Caco-2 (cell line): ENCODE measurements at regions not wholly inside any gene's neighbourhood (a gene's known extent, or its start where the extent isn't known, plus 50 kb on each side); places are given as distances from the start of the nearest gene placed in this dataset.

ENCODE experiments used
- BruUV-seq: library from RNA; stranded (reverse); fragments of 400-500 nt; replicated peaks from 2 replicates; lab custom pipeline; 2021; lab: Mats Ljungman, UMichigan
- CTCF ChIA-PET: fragments of 300-600 bp; sonication (Branson Sonifier 250); formaldehyde crosslinking; loops from one replicate; lab custom pipeline; 2022; ENCODE audit warnings: antibody characterized with exemption; lab: Charles Lee
- POLR2A ChIA-PET: fragments of 300-600 bp; sonication (Branson Sonifier 250); formaldehyde crosslinking; loops from one replicate; lab custom pipeline; 2022; ENCODE audit warnings: antibody characterized with exemption; lab: Charles Lee
- DNase-seq, 2 experiments: peaks; one replicate each; pipeline versions ENCODE4 v3.0.0 to v3.0.0-alpha.2; 2020 to 2022
- H3K27me3 ChIP-seq: replicated peaks from 2 replicates; pipeline ENCODE4 v1.6.0; 2011; ENCODE audit warnings: low read length; ENCODE audit not compliant: control insufficient read depth, insufficient read depth
- H3K36me3 ChIP-seq: 2 replicates; pipeline ENCODE4 v1.5.1; 2011; ENCODE audit warnings: low read length; ENCODE audit not compliant: control insufficient read depth, insufficient read depth
- H3K4me1 ChIP-seq: fragments of 250-450 bp; sonication (Bioruptor Pico); 2 replicates; pipeline ENCODE4 v1.5.1; 2020; ENCODE audit warnings: mild to moderate bottlenecking
- H3K4me3 ChIP-seq: 2 replicates; pipeline ENCODE4 v1.5.1; 2011; ENCODE audit warnings: low read depth, mild to moderate bottlenecking, control low read depth, low read length
- H3K9me3 ChIP-seq: fragments of 250-450 bp; sonication (Bioruptor Pico); 2 replicates; pipeline ENCODE4 v1.5.1; 2020; ENCODE audit warnings: mild to moderate bottlenecking, moderate library complexity
- H3K27ac Mint-ChIP-seq: one replicate; pipeline ENCODE4 v1.8.0; 2022; ENCODE audit warnings: mixed read lengths; ENCODE audit not compliant: unreplicated experiment
- H3K27me3 Mint-ChIP-seq: one replicate; pipeline ENCODE4 v1.8.0; 2022; ENCODE audit warnings: mixed read lengths; ENCODE audit not compliant: insufficient read depth, unreplicated experiment
- H3K36me3 Mint-ChIP-seq: one replicate; pipeline ENCODE4 v1.8.0; 2022; ENCODE audit warnings: mild to moderate bottlenecking, mixed read lengths; ENCODE audit not compliant: insufficient read depth, unreplicated experiment
- H3K4me1 Mint-ChIP-seq: one replicate; pipeline ENCODE4 v1.8.0; 2022; ENCODE audit warnings: low read depth, mixed read lengths; ENCODE audit not compliant: unreplicated experiment
- H3K4me3 Mint-ChIP-seq: one replicate; pipeline ENCODE4 v1.8.0; 2022; ENCODE audit warnings: mild to moderate bottlenecking, moderate library complexity, mixed read lengths; ENCODE audit not compliant: unreplicated experiment
- H3K9me3 Mint-ChIP-seq: one replicate; pipeline ENCODE4 v1.8.0; 2022; ENCODE audit warnings: mixed read lengths; ENCODE audit not compliant: unreplicated experiment
- CTCF ChIP-seq, 2 experiments: fragments of 200-600 bp in 1 of 2; IDR thresholded peaks; 1 replicate in 1 of 2; 2 replicates in 1 of 2; pipeline versions ENCODE4 v1.5.1 to v1.8.0; 2011 to 2022; ENCODE audit warnings: antibody characterized with exemption in 1 of 2, control low read depth in 1 of 2, inconsistent platforms in 1 of 2, low read depth in 1 of 2, low read length in 1 of 2, mild to moderate bottlenecking in 1 of 2, moderate library complexity in 1 of 2; ENCODE audit not compliant: insufficient read depth in 1 of 2, severe bottlenecking in 1 of 2, unreplicated experiment in 1 of 2
- intact Hi-C: fragments of 100-400 bp; cut with micrococcal nuclease; formaldehyde crosslinking; loops from one replicate; pipeline ENCODE4 v1.10.0; 2022; ENCODE audit not compliant: unreplicated experiment

- no peaks in the 10 kb centered on the region for H3K4me1 ChIP-seq
- no peak for DNase-seq
- intact Hi-C loops, result no loop called here
- POLR2A ChIA-PET, result no interaction called here
- BruUV-seq, result no TSS peak
- no peak for TF ChIP-seq CTCF (IDR thresholded peaks at IDR 0.05; ENCODE audit: insufficient read depth in 1 of 2, low read depth in 1 of 2, low read length in 1 of 2, severe bottlenecking in 1 of 2, unreplicated experiment in 1 of 2)
- Mint-ChIP-seq H3K36me3 (no peaks in the 10 kb centered on the region), H3K27ac (no peak overlapping the region), H3K27me3 (no peaks in the 10 kb centered on the region), H3K4me3 (no peak overlapping the region), H3K9me3 (no peaks in the 10 kb centered on the region), H3K4me1 (no peaks in the 10 kb centered on the region)
- H3K9me3 ChIP-seq, result no peaks in the 10 kb centered on the region
- CTCF ChIA-PET, result no interaction called here
- H3K4me3 ChIP-seq, result no peak overlapping the region
- H3K27me3 ChIP-seq, result no peaks in the 10 kb centered on the region
- no peaks in the 10 kb centered on the region; the same call in 1 of the 2 replicates for H3K36me3 ChIP-seq
These were observed 182.7 kb upstream of the SCN7A start for GRCh38 chr2:166676716-166677115.

GRCh38 chr2:166675553-166675952 lies 181.5 kb upstream of the SCN7A start:
- CTCF ChIA-PET, result no interaction called here
- Histone ChIP-seq H3K9me3 (no peaks in the 10 kb centered on the region), H3K36me3 (no peaks in the 10 kb centered on the region; the same call in 1 of the 2 replicates), H3K4me1 (no peaks in the 10 kb centered on the region), H3K4me3 (no peak overlapping the region), H3K27me3 (no peaks in the 10 kb centered on the region)
- no peaks in the 10 kb centered on the region for H3K9me3 Mint-ChIP-seq
- POLR2A ChIA-PET, result no interaction called here
- no peak for DNase-seq
- no peaks in the 10 kb centered on the region for H3K27me3 Mint-ChIP-seq
- no peak overlapping the region for H3K4me3 Mint-ChIP-seq
- no TSS peak for BruUV-seq
- H3K27ac Mint-ChIP-seq, result no peak overlapping the region
- no peaks in the 10 kb centered on the region for H3K36me3 Mint-ChIP-seq
- TF ChIP-seq CTCF (IDR thresholded peaks at IDR 0.05; ENCODE audit: insufficient read depth in 1 of 2, low read depth in 1 of 2, low read length in 1 of 2, severe bottlenecking in 1 of 2, unreplicated experiment in 1 of 2), result no peak
- H3K4me1 Mint-ChIP-seq, result no peaks in the 10 kb centered on the region
- intact Hi-C loops, result no loop called here

GRCh38 chr2:166673986-166674385 lies 179.9 kb upstream of the SCN7A start:
- H3K36me3 Mint-ChIP-seq, result no peaks in the 10 kb centered on the region
- TF ChIP-seq CTCF (IDR thresholded peaks at IDR 0.05; ENCODE audit: insufficient read depth in 1 of 2, low read depth in 1 of 2, low read length in 1 of 2, severe bottlenecking in 1 of 2, unreplicated experiment in 1 of 2), result no peak
- ChIA-PET POLR2A (no interaction called here), CTCF (no interaction called here)
- no peaks in the 10 kb centered on the region for H3K27me3 ChIP-seq
- intact Hi-C loops, result no loop called here
- H3K27ac Mint-ChIP-seq, result no peak overlapping the region
- no peaks in the 10 kb centered on the region for H3K4me1 ChIP-seq
- H3K4me3 ChIP-seq, result no peak overlapping the region
- no TSS peak for BruUV-seq
- DNase-seq, result no peak
- no peaks in the 10 kb centered on the region; the same call in 1 of the 2 replicates for H3K36me3 ChIP-seq
- H3K9me3 ChIP-seq, result no peaks in the 10 kb centered on the region
- no peaks in the 10 kb centered on the region for H3K27me3 Mint-ChIP-seq
- no peaks in the 10 kb centered on the region for H3K9me3 Mint-ChIP-seq
- no peak overlapping the region for H3K4me3 Mint-ChIP-seq
- H3K4me1 Mint-ChIP-seq, result no peaks in the 10 kb centered on the region
